Nephron progenitor cell (in vitro differentiated cells): ENCODE measurements at regions not wholly inside any gene's neighbourhood (a gene's known extent, or its start where the extent isn't known, plus 50 kb on each side); places are given as distances from the start of the nearest gene placed in this dataset.

ENCODE experiments used
- DNase-seq: peaks from one replicate; pipeline ENCODE4 v3.0.0; 2021
- H3K27ac Mint-ChIP-seq: 2 replicates; pipeline ENCODE4 v1.8.0; 2021; ENCODE audit warnings: mild to moderate bottlenecking, moderate library complexity, mixed read lengths
- H3K27me3 Mint-ChIP-seq: 2 replicates; pipeline ENCODE4 v1.8.0; 2021; ENCODE audit warnings: mild to moderate bottlenecking, low read depth, mixed read lengths; ENCODE audit not compliant: poor library complexity
- H3K36me3 Mint-ChIP-seq: 2 replicates; pipeline ENCODE4 v1.8.0; 2021; ENCODE audit warnings: low read depth, mixed read lengths
- H3K4me1 Mint-ChIP-seq: 2 replicates; pipeline ENCODE4 v1.8.0; 2021; ENCODE audit warnings: mixed read lengths
- H3K4me3 Mint-ChIP-seq: 2 replicates; pipeline ENCODE4 v1.8.0; 2021; ENCODE audit warnings: mild to moderate bottlenecking, moderate library complexity, mixed read lengths
- H3K9me3 Mint-ChIP-seq: 2 replicates; pipeline ENCODE4 v1.8.0; 2021; ENCODE audit warnings: mild to moderate bottlenecking, moderate library complexity, mixed read lengths
- TF ChIP-seq, protein P1 (sequence below): fragments of 200-600 bp; sonication (generic); IDR thresholded peaks from 2 replicates; pipeline ENCODE4 v1.5.0; 2021; ENCODE audit warnings: antibody characterized with exemption

DNA sequence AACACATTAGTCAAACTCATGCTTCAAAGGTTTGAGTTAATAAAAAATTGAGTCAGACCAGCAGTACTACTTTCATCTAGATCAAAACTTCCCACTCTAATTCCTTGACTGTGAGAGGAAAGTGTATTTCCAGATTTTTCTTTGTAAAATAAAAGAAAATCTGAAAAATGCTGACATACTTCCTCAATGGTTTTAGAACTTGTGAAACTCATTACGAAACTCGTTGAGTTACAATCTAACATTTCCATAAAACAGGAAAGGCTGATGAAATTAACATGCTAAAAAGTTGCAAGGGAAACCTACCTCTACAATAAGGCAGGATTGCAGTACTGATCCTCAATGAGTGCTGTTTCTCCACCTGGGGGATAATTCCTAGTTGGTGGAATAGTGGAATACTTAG is 217.8 kb upstream of the HCCS start:
- Mint-ChIP-seq H3K27me3 (no peaks in the 10 kb centered on the region), H3K36me3 (no peaks in the 10 kb centered on the region), H3K27ac (no peak overlapping the region), H3K9me3 (peaks cover 23% of the 10 kb centered on the region), H3K4me1 (no peaks in the 10 kb centered on the region), H3K4me3 (no peak overlapping the region)
- TF ChIP-seq, protein P1, sequence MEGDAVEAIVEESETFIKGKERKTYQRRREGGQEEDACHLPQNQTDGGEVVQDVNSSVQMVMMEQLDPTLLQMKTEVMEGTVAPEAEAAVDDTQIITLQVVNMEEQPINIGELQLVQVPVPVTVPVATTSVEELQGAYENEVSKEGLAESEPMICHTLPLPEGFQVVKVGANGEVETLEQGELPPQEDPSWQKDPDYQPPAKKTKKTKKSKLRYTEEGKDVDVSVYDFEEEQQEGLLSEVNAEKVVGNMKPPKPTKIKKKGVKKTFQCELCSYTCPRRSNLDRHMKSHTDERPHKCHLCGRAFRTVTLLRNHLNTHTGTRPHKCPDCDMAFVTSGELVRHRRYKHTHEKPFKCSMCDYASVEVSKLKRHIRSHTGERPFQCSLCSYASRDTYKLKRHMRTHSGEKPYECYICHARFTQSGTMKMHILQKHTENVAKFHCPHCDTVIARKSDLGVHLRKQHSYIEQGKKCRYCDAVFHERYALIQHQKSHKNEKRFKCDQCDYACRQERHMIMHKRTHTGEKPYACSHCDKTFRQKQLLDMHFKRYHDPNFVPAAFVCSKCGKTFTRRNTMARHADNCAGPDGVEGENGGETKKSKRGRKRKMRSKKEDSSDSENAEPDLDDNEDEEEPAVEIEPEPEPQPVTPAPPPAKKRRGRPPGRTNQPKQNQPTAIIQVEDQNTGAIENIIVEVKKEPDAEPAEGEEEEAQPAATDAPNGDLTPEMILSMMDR, result no peak
- DNase-seq, result no peak

DNA sequence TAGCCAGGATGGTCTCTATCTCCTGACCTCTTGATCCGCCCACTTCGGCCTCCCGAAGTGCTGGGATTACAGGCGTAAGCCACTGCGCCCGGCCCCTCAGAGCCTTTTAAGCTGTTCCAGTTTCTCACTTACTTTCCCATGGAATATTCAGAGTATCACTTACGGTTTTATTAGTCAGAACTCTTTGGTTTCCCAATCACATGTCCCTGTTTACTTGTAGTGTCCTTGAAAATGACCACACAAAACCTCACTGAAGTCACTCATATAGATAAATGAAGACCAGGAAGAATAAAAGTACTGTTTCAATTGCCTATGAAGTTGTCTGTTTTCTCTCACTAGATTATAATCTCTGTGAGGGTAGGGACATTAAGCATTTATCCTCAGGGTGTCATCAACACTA is 217.2 kb upstream of the HCCS start:
- DNase-seq, result no peak
- no peak overlapping the region for H3K4me3 Mint-ChIP-seq
- no peaks in the 10 kb centered on the region for H3K27me3 Mint-ChIP-seq
- no peaks in the 10 kb centered on the region for H3K4me1 Mint-ChIP-seq
- TF ChIP-seq, protein P1, result no peak
- no peak overlapping the region for H3K27ac Mint-ChIP-seq
- peaks cover 23% of the 10 kb centered on the region for H3K9me3 Mint-ChIP-seq
- no peaks in the 10 kb centered on the region for H3K36me3 Mint-ChIP-seq

DNA sequence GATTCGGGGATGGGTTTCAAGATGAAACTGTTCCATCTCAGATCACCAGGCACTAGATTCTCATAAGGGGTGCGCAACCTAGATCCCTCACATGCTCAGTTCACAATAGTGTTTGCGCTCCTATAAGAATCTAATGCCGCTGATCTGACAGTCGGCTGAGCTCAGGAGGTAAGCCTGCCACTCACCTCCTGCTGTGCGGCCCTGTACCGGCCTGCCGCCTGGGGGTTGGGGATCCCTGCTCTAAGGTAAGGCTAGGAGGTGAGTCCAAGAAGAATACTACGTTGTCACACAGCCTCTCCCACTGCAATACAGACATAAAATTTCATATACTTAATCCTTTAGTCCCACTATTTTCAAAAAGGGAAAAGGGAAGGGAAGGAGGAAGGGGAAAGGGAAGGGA is 213.4 kb upstream of the HCCS start:
- H3K27ac Mint-ChIP-seq, result no peak overlapping the region
- H3K4me1 Mint-ChIP-seq, result no peaks in the 10 kb centered on the region
- H3K27me3 Mint-ChIP-seq, result no peaks in the 10 kb centered on the region
- peaks cover 19% of the 10 kb centered on the region for H3K9me3 Mint-ChIP-seq
- no peak for DNase-seq
- H3K36me3 Mint-ChIP-seq, result no peaks in the 10 kb centered on the region
- H3K4me3 Mint-ChIP-seq, result no peak overlapping the region
- TF ChIP-seq, protein P1, result no peak

DNA sequence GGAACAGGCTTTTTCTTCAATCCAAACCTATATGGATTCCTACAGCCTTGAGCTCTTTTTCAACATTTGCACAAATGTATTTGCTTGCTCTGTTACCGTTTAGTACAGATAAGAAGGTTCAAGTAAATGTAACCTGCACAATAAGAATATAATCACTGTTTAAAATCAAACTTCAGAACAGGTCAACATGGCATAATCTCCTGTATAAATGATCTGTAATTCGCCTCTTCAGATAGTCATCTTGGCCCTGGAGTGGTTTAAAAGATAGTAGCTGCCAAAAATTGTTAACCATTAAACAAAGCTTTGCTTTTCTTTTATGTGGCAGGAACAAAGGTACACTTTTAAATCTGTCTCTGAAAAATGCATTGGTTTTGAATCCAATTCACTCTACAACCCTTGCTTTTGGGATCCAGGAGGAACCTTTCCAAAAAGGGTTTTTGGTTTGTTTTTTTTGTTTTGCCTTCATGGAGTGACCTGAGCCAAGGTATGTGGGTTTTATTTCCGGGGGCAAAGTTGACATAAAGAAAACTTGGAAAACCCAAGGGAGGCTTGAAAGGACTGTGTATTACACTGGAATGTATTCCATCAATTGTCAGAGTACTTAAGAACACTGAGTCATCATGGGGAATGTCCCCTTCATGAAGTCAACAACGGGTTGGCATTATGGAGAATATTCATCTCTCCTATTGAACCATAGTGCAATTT is 210.4 kb upstream of the HCCS start:
- peaks cover 21% of the 10 kb centered on the region for H3K9me3 Mint-ChIP-seq
- H3K27me3 Mint-ChIP-seq, result no peaks in the 10 kb centered on the region
- H3K36me3 Mint-ChIP-seq, result no peaks in the 10 kb centered on the region
- no peak for DNase-seq
- TF ChIP-seq, protein P1, result no peak
- no peak overlapping the region for H3K4me3 Mint-ChIP-seq
- H3K27ac Mint-ChIP-seq, result no peak overlapping the region
- H3K4me1 Mint-ChIP-seq, result no peaks in the 10 kb centered on the region

DNA sequence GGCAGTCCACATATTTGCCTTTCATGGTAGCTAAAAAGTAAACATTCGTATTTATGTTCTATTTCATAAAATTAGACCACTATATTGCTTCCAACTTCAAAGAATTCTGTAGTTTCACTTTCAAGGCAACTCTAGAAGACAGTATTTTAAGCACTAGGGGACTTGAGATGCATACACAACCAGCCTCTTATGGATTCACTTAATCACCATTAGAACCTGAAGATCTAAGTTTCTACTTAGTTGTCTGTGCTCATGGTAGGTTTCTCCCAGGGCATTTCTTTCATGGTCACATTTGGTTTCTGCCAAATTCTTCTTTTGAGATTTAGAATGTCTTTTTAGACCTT is 209.9 kb upstream of the HCCS start:
- Mint-ChIP-seq H3K4me3 (no peak overlapping the region), H3K27ac (no peak overlapping the region), H3K9me3 (peaks cover 18% of the 10 kb centered on the region), H3K4me1 (no peaks in the 10 kb centered on the region), H3K27me3 (no peaks in the 10 kb centered on the region), H3K36me3 (no peaks in the 10 kb centered on the region)
- no peak for DNase-seq
- TF ChIP-seq, protein P1, result no peak

DNA sequence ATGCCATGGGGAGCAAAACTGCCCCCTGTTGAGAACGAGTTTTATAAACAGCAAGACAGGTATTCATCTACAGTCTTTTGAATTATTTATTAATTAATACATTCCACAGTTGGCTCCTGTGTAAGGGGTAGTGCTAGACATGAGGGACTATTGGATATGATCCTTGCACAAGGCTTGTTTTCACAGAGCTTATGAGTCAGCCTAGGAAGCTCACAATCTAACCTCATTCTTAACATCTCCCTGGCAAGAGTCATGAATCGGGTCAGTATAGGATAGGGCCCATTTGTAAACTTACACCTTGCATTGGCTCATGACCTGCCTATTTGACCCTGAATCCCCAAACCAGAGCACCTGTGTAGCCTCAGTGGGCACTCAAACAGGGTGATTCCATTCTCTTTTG is 209.1 kb upstream of the HCCS start:
- H3K36me3 Mint-ChIP-seq, result peaks cover 2% of the 10 kb centered on the region
- TF ChIP-seq, protein P1, result no peak
- no peak overlapping the region for H3K27ac Mint-ChIP-seq
- H3K4me3 Mint-ChIP-seq, result no peak overlapping the region
- DNase-seq, result no peak
- H3K27me3 Mint-ChIP-seq, result no peaks in the 10 kb centered on the region
- H3K4me1 Mint-ChIP-seq, result no peaks in the 10 kb centered on the region
- H3K9me3 Mint-ChIP-seq, result peaks cover 18% of the 10 kb centered on the region
